Upper lobe of left lung (tissue), 6 donors: ENCODE measurements at regions not wholly inside any gene's neighbourhood (a gene's known extent, or its start where the extent isn't known, plus 50 kb on each side); places are given as distances from the start of the nearest gene placed in this dataset.

ENCODE experiments used
- ATAC-seq, 2 donors: fragments of 200-7000 bp; cut with Tn5 transposase; one replicate each; pipeline ENCODE4 v1.9.1; 2022; ENCODE audit warnings: mild to moderate bottlenecking in 2 of 2, moderate library complexity in 2 of 2; ENCODE audit not compliant: low FRiP score in 2 of 2
- DNase-seq, 2 donors: peaks; one replicate each; pipeline ENCODE4 v3.0.0-alpha.2; 2019 to 2020
- H3K27ac ChIP-seq, 4 donors: fragments of 200-600 bp; sonication (generic); one replicate each; pipeline ENCODE4 v1.5.1; 2016 to 2019
- H3K27me3 ChIP-seq, 4 donors: fragments of 200-600 bp; sonication (generic); one replicate each; pipeline ENCODE4 v1.5.1; 2017 to 2019
- H3K36me3 ChIP-seq, 4 donors: fragments of 200-600 bp; sonication (generic); one replicate each; pipeline ENCODE4 v1.5.1; 2016 to 2019
- H3K4me1 ChIP-seq, 4 donors: fragments of 200-600 bp; sonication (generic); one replicate each; pipeline ENCODE4 v1.5.1; 2018 to 2019
- H3K4me3 ChIP-seq, 4 donors: fragments of 200-600 bp; sonication (generic); one replicate each; pipeline ENCODE4 v1.5.1; 2017 to 2019; ENCODE audit warnings: mild to moderate bottlenecking in 2 of 4, moderate library complexity in 1 of 4
- H3K9me3 ChIP-seq, 4 donors: fragments of 200-600 bp; sonication (generic); one replicate each; pipeline ENCODE4 v1.5.1; 2018 to 2019
- CTCF ChIP-seq, 6 experiments: fragments of 450-650 bp in 4 of 6; fragments of 200-600 bp in 2 of 6; sonication (generic) in 2 of 6; IDR thresholded peaks; one replicate each; pipeline ENCODE4 v1.5.1; 2016 to 2019; ENCODE audit warnings: antibody characterized with exemption in 6 of 6
- EP300 ChIP-seq, 4 donors: sonication (generic); formaldehyde crosslinking; IDR thresholded peaks; one replicate each; pipeline ENCODE4 v1.5.1; 2017; ENCODE audit warnings: antibody characterized with exemption in 4 of 4, control low read depth in 2 of 4
- POLR2A ChIP-seq, 4 donors: fragments of 450-650 bp; IDR thresholded peaks; one replicate each; pipeline ENCODE4 v1.5.1; 2016 to 2017; ENCODE audit warnings: antibody characterized with exemption in 4 of 4, mild to moderate bottlenecking in 2 of 4
- POLR2AphosphoS5 ChIP-seq, 2 donors: sonication (generic); formaldehyde crosslinking; IDR thresholded peaks; one replicate each; pipeline ENCODE4 v1.5.1; 2017; ENCODE audit warnings: antibody characterized with exemption in 2 of 2
- WGBS, 2 donors: methylation state at CpG; one replicate each; pipeline ENCODE4 v1.1.5; 2017 to 2018; 5-methylcytosine and 5-hydroxymethylcytosine counted together
- donor health status: DM: no; HTN: no; CAD: no; lungs with moderate emphysema.
- donor health status: DM: no; HTN: yes; CAD: no; lungs with severe emphysema.

GRCh38 chr1:73106931-73107330 is 824.6 kb upstream of the NEGR1 start:
- Histone ChIP-seq H3K4me3 (no peak overlapping the region), H3K36me3 (no peaks in the 10 kb centered on the region), H3K27me3 (no peaks in the 10 kb centered on the region), H3K4me1 (no peaks in the 10 kb centered on the region), H3K27ac (no peak overlapping the region), H3K9me3 (peaks cover 0 to 5% (median 0%) of the 10 kb centered on the region in 4 donors)
- ATAC-seq (no peak), DNase-seq (no peak)
- 78 to 80% methylated on average over 2 of the region's 2 CpGs for WGBS, 2 donors
- TF ChIP-seq EP300 (IDR thresholded peaks at IDR 0.05): no peak
- TF ChIP-seq CTCF (IDR thresholded peaks at IDR 0.05): no peak
- TF ChIP-seq POLR2AphosphoS5 (IDR thresholded peaks at IDR 0.05): no peak
- no peak for TF ChIP-seq POLR2A (IDR thresholded peaks at IDR 0.05)

DNA sequence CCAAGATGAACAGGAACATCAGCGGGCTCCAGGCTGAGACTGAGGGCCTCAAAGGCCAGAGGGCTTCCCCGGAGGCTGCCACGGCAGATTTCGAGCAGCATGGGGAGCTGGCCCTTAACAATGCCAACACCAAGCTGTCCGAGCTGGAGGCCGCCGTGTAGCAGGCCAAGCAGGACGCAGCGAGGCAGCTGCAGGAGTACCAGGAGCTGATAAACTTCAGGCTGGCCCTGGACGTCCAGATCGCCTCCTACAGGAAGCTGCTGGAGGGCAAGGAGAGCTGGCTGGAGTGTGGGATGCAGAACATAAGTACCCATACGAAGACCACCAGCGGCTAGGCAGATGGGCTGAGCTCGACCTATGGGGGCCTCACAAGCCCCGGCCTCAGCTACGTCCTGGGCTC is 823.4 kb upstream of the NEGR1 start:
- H3K9me3 ChIP-seq: peaks cover 0 to 5% (median 0%) of the 10 kb centered on the region in 4 donors
- ATAC-seq: no peak
- no peaks in the 10 kb centered on the region for H3K36me3 ChIP-seq
- WGBS, 2 donors: 94 to 95% methylated on average over 7 to 16 of the region's 16 CpGs
- peak in 1 of 2 donors; percentile 37 for DNase-seq
- no peak overlapping the region for H3K4me3 ChIP-seq
- no peak overlapping the region for H3K27ac ChIP-seq
- H3K4me1 ChIP-seq: no peaks in the 10 kb centered on the region
- H3K27me3 ChIP-seq: no peaks in the 10 kb centered on the region
- TF ChIP-seq EP300 (IDR thresholded peaks at IDR 0.05) (no peak), CTCF (IDR thresholded peaks at IDR 0.05) (no peak), POLR2A (IDR thresholded peaks at IDR 0.05) (no peak), POLR2AphosphoS5 (IDR thresholded peaks at IDR 0.05) (no peak)

GRCh38 chr1:73104749-73105148 is 822.4 kb upstream of the NEGR1 start:
- ATAC-seq: no peak
- H3K36me3 ChIP-seq: no peaks in the 10 kb centered on the region
- H3K27me3 ChIP-seq: no peaks in the 10 kb centered on the region
- H3K4me1 ChIP-seq: no peaks in the 10 kb centered on the region
- H3K4me3 ChIP-seq: no peak overlapping the region
- peaks cover 0 to 5% (median 0%) of the 10 kb centered on the region in 4 donors for H3K9me3 ChIP-seq
- no peak overlapping the region for H3K27ac ChIP-seq
- whole genome bisulfite sequencing, 2 donors: 88 to 89% methylated on average over 5 to 8 of the region's 8 CpGs
- TF ChIP-seq POLR2AphosphoS5 (IDR thresholded peaks at IDR 0.05): no peak
- no peak for TF ChIP-seq CTCF (IDR thresholded peaks at IDR 0.05)
- TF ChIP-seq POLR2A (IDR thresholded peaks at IDR 0.05): no peak
- no peak for TF ChIP-seq EP300 (IDR thresholded peaks at IDR 0.05)
- DNase-seq: peak in 1 of 2 donors; percentile 24

- H3K36me3 ChIP-seq: no peaks in the 10 kb centered on the region
- no peaks in the 10 kb centered on the region for H3K27me3 ChIP-seq
- H3K4me3 ChIP-seq: no peak overlapping the region
- 71 to 73% methylated on average over 4 of the region's 4 CpGs for WGBS, 2 donors
- no peak for ATAC-seq
- no peak for TF ChIP-seq EP300 (IDR thresholded peaks at IDR 0.05)
- TF ChIP-seq POLR2A (IDR thresholded peaks at IDR 0.05): no peak
- TF ChIP-seq POLR2AphosphoS5 (IDR thresholded peaks at IDR 0.05): no peak
- no peak for TF ChIP-seq CTCF (IDR thresholded peaks at IDR 0.05)
- H3K4me1 ChIP-seq: no peaks in the 10 kb centered on the region
- H3K27ac ChIP-seq: no peak overlapping the region
- DNase-seq: no peak
- H3K9me3 ChIP-seq: no peaks in the 10 kb centered on the region
These were observed 817.9 kb upstream of the NEGR1 start for GRCh38 chr1:73100216-73100615.

- no peak for TF ChIP-seq POLR2AphosphoS5 (IDR thresholded peaks at IDR 0.05)
- no peak for TF ChIP-seq POLR2A (IDR thresholded peaks at IDR 0.05)
- no peak for TF ChIP-seq CTCF (IDR thresholded peaks at IDR 0.05)
- no peak for TF ChIP-seq EP300 (IDR thresholded peaks at IDR 0.05)
- Histone ChIP-seq H3K9me3 (no peaks in the 10 kb centered on the region), H3K27me3 (no peaks in the 10 kb centered on the region), H3K4me3 (no peak overlapping the region), H3K4me1 (no peaks in the 10 kb centered on the region), H3K27ac (no peak overlapping the region), H3K36me3 (no peaks in the 10 kb centered on the region)
- ATAC-seq (no peak), DNase-seq (no peak)
These were observed 815.6 kb upstream of the NEGR1 start for GRCh38 chr1:73097917-73098316.
